ENCODE measurements at regions not wholly inside any gene's neighbourhood (a gene's known extent, or its start where the extent isn't known, plus 50 kb on each side); places are given as distances from the start of the nearest gene placed in this dataset.

DNA sequence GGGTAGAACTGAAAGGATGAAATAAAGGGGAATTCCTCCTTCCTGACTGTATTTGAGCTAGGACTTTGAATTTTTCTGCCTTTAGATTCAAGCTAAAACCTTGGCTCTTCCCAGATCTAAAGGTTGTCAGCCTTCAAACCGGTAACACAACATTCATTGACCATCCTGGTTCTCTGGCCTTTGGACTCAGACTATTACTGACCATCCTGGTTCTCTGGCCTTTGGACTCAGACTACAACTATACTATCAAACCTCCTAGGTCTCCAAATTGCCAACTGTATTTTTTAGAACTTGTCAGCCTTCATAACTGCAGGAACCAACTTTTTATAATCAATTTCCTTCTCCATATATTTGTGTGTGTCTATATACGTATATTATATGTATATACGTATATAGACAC is 140.6 kb upstream of the RBMY1B start:
- Histone ChIP-seq H3K4me1 (replicated peaks in 1 of 4; ENCODE audit: control insufficient read depth in 3 of 4, insufficient read depth in 4 of 4, low read length in 3 of 4) (no peaks in the 10 kb centered on the region), H2BK120ac (replicated peaks; ENCODE audit: low read depth, low read length) (no peak overlapping the region), H2AK5ac (ENCODE audit: low read depth, low read length) (no peak overlapping the region), H3K56ac (replicated peaks; ENCODE audit: insufficient read length, low read depth, low read length) (no peak overlapping the region), H3K14ac (ENCODE audit: insufficient read length) (no peak overlapping the region), H2BK12ac (ENCODE audit: low read depth, low read length) (no peak overlapping the region), H3K4me3 (ENCODE audit: extremely low read depth in 1 of 4, insufficient read depth in 2 of 4, low read depth in 3 of 4, low read length in 4 of 4) (no peak overlapping the region), H3K23ac (ENCODE audit: insufficient read length) (no peak overlapping the region), H3K4me2 (ENCODE audit: insufficient read depth in 1 of 2, low read depth in 2 of 2, low read length in 2 of 2) (no peak overlapping the region), H3K79me1 (ENCODE audit: low read depth, low read length) (no peaks in the 10 kb centered on the region), H2AFZ (ENCODE audit: low read length) (no peak overlapping the region), H4K8ac (ENCODE audit: extremely low read depth, insufficient read depth, low read length) (no peak overlapping the region), H3K36me3 (ENCODE audit: control insufficient read depth in 2 of 4, insufficient read depth in 4 of 4, low read length in 3 of 4) (no peaks in the 10 kb centered on the region), H4K5ac (ENCODE audit: insufficient read length, low read depth, low read length) (no peak overlapping the region), H3K79me2 (ENCODE audit: control insufficient read depth in 1 of 2, insufficient read depth in 2 of 2, low read length in 2 of 2) (no peaks in the 10 kb centered on the region), H2BK20ac (ENCODE audit: low read length) (no peak overlapping the region), H3K23me2 (ENCODE audit: low read depth, low read length) (no peaks in the 10 kb centered on the region), H4K20me1 (replicated peaks in 1 of 2; ENCODE audit: control insufficient read depth in 1 of 2, insufficient read depth in 2 of 2, low read length in 2 of 2) (no peaks in the 10 kb centered on the region), H4K91ac (replicated peaks; ENCODE audit: insufficient read length, low read length) (no peak overlapping the region), H3K4ac (replicated peaks; ENCODE audit: insufficient read length, low read depth, low read length) (no peak overlapping the region), H3K9ac (replicated peaks in 1 of 4; ENCODE audit: extremely low read depth in 1 of 4, low read depth in 3 of 4, low read length in 3 of 4) (no peak overlapping the region), H3K18ac (ENCODE audit: extremely low read depth, low read length) (no peak overlapping the region), H3K27me3 (replicated peaks in 1 of 4; ENCODE audit: control insufficient read depth in 3 of 4, extremely low read depth in 1 of 4, insufficient read depth in 3 of 4, low read length in 3 of 4) (no peaks in the 10 kb centered on the region), H2BK15ac (ENCODE audit: low read length) (no peak overlapping the region), H2BK5ac (ENCODE audit: low read depth, low read length) (no peak overlapping the region), H3K27ac (ENCODE audit: low read depth, low read length) (no peak overlapping the region), H3K9me3 (ENCODE audit: insufficient read depth in 2 of 2, low read depth in 1 of 2, low read length in 1 of 2) (peaks cover 4% of the 10 kb centered on the region in 2 experiments; a peak in 2 of 4 replicates)
- TF ChIP-seq KDM1A (IDR thresholded peaks at IDR 0.05; ENCODE audit: borderline replicate concordance, low read length) (no peak), TCF12 (IDR thresholded peaks at IDR 0.05; ENCODE audit: low read depth, low read length) (no peak), SIRT6 (IDR thresholded peaks at IDR 0.05; ENCODE audit: low read length) (no peak), CHD2 (IDR thresholded peaks at IDR 0.05; ENCODE audit: low read length) (no peak), POLR2AphosphoS5 (IDR thresholded peaks at IDR 0.05; ENCODE audit: low read depth, low read length) (no peak), POLR2A (IDR thresholded peaks at IDR 0.05; ENCODE audit: control extremely low read depth in 1 of 2, low read depth in 2 of 2, low read length in 2 of 2) (no peak), BRCA1 (IDR thresholded peaks at IDR 0.05; ENCODE audit: low read depth, low read length) (no peak)
- DNase-seq (ENCODE audit: low read depth in 1 of 2, low spot score in 2 of 2) (no peak), FAIRE-seq (no peak)
- POLR2A ChIA-PET (ENCODE audit: partially characterized antibody), result no interaction called here
- 82% methylated on average over 3 of the region's 3 CpGs; no CpG with 5 or more reads in 1 of the 2 experiments for whole genome bisulfite sequencing, 2 experiments (ENCODE audit: extremely low coverage in 1 of 2, insufficient coverage in 1 of 2, insufficient read length in 1 of 2, insufficient replicate concordance in 2 of 2, low coverage in 1 of 2, low lambda C conversion rate in 2 of 2, missing lambda C conversion rate in 1 of 2)
- CTCF ChIA-PET (ENCODE audit: partially characterized antibody), result no interaction called here
